PC-3 (cell line): ENCODE measurements at regions not wholly inside any gene's neighbourhood (a gene's known extent, or its start where the extent isn't known, plus 50 kb on each side); places are given as distances from the start of the nearest gene placed in this dataset.

ENCODE experiments used
- ATAC-seq: fragments of 200-7000 bp; cut with Tn5 transposase; 2 replicates; pipeline ENCODE4 v1.9.1; 2020; ENCODE audit warnings: mild to moderate bottlenecking, moderate library complexity
- BruUV-seq: library from RNA; stranded (reverse); fragments of 400-500 nt; replicated peaks from 2 replicates; lab custom pipeline; 2021; lab: Mats Ljungman, UMichigan
- CTCF ChIA-PET: fragments of 300-600 bp; sonication (Branson Sonifier 250); formaldehyde crosslinking; loops from one replicate; lab custom pipeline; 2022; ENCODE audit warnings: antibody characterized with exemption; lab: Charles Lee
- POLR2A ChIA-PET: fragments of 300-600 bp; sonication (Branson Sonifier 250); formaldehyde crosslinking; loops from one replicate; lab custom pipeline; 2022; ENCODE audit warnings: antibody characterized with exemption; ENCODE audit not compliant: unreplicated experiment; lab: Charles Lee
- DNase-seq: peaks from one replicate; pipeline ENCODE4 v3.0.0-alpha.2; 2015
- H2AFZ ChIP-seq: fragments of 300-600 bp; sonication (generic); 2 replicates; pipeline ENCODE4 v1.6.0; 2016; ENCODE audit warnings: antibody characterized with exemption, low read length
- H3F3A ChIP-seq: fragments of 300-600 bp; sonication (generic); one replicate; pipeline ENCODE4 v1.6.0; 2017; ENCODE audit warnings: antibody characterized with exemption, low read length, control low read depth, mild to moderate bottlenecking; ENCODE audit not compliant: unreplicated experiment
- H3K27ac ChIP-seq: fragments of 300-600 bp; sonication (generic); 2 replicates; pipeline ENCODE4 v1.5.1; 2016; ENCODE audit warnings: mild to moderate bottlenecking, low read length
- H3K27me3 ChIP-seq: fragments of 300-600 bp; sonication (generic); 2 replicates; pipeline ENCODE4 v1.6.1; 2016; ENCODE audit warnings: low read length, mixed read lengths
- H3K36me3 ChIP-seq: fragments of 300-600 bp; sonication (generic); 2 replicates; pipeline ENCODE4 v1.6.1; 2016; ENCODE audit warnings: low read depth, mixed run types, low read length, mixed read lengths
- H3K4me1 ChIP-seq: fragments of 300-600 bp; sonication (generic); 2 replicates; pipeline ENCODE4 v1.5.1; 2016; ENCODE audit warnings: low read length; ENCODE audit not compliant: insufficient read depth
- H3K4me2 ChIP-seq: fragments of 300-600 bp; sonication (generic); 2 replicates; pipeline ENCODE4 v1.6.0; 2016; ENCODE audit warnings: low read length
- H3K4me3 ChIP-seq: fragments of 300-600 bp; sonication (generic); 2 replicates; pipeline ENCODE4 v1.5.1; 2016; ENCODE audit warnings: mild to moderate bottlenecking, low read length, mixed read lengths
- H3K79me2 ChIP-seq: fragments of 300-600 bp; sonication (generic); 2 replicates; pipeline ENCODE4 v1.6.1; 2017; ENCODE audit warnings: low read length, mixed read lengths
- H3K9ac ChIP-seq: fragments of 300-600 bp; sonication (generic); 2 replicates; pipeline ENCODE4 v1.6.0; 2016; ENCODE audit warnings: mild to moderate bottlenecking, low read length
- H3K9me2 ChIP-seq: fragments of 300-600 bp; sonication (generic); replicated peaks from 2 replicates; pipeline ENCODE4 v1.6.1; 2016; ENCODE audit warnings: mixed run types, low read length, mixed read lengths
- H3K9me3 ChIP-seq: fragments of 300-600 bp; sonication (generic); 2 replicates; pipeline ENCODE4 v1.6.1; 2016; ENCODE audit warnings: low read length, mixed read lengths
- H4K20me1 ChIP-seq: fragments of 300-600 bp; sonication (generic); 2 replicates; pipeline ENCODE4 v1.6.1; 2016; ENCODE audit warnings: low read length, mixed read lengths
- CTCF ChIP-seq: fragments of 300-600 bp; sonication (generic); conservative IDR thresholded peaks from 2 replicates; pipeline ENCODE4 v1.5.1; 2017; ENCODE audit warnings: antibody characterized with exemption, low read depth, mild to moderate bottlenecking, low read length
- EZH2 ChIP-seq: fragments of 300-600 bp; sonication (generic); IDR thresholded peaks from one replicate; pipeline ENCODE4 v1.6.1; 2017; ENCODE audit warnings: antibody characterized with exemption, mild to moderate bottlenecking, low read length; ENCODE audit not compliant: unreplicated experiment
- EZH2phosphoT487 ChIP-seq: fragments of 300-600 bp; sonication (generic); IDR thresholded peaks from 2 replicates; pipeline ENCODE4 v1.6.1; 2018; ENCODE audit warnings: mild to moderate bottlenecking, antibody characterized with exemption, low read length, borderline replicate concordance
- intact Hi-C: fragments of 100-400 bp; cut with micrococcal nuclease; formaldehyde crosslinking; loops from 2 replicates; pipeline ENCODE4 v1.9.0; 2023

GRCh38 chr7:114795475-114795874 is 126.4 kb upstream of the MDFIC start:
- DNase-seq, result no peak
- Histone ChIP-seq H3K9ac (no peak overlapping the region), H3K36me3 (no peaks in the 10 kb centered on the region), H3K4me1 (peaks cover 2% of the 10 kb centered on the region), H3K9me3 (no peaks in the 10 kb centered on the region), H2AFZ (no peak overlapping the region), H3K9me2 (no peaks in the 10 kb centered on the region), H3K4me2 (no peak overlapping the region), H4K20me1 (no peaks in the 10 kb centered on the region), H3F3A (no peaks in the 10 kb centered on the region), H3K27ac (no peak overlapping the region), H3K27me3 (no peaks in the 10 kb centered on the region), H3K79me2 (no peaks in the 10 kb centered on the region), H3K4me3 (no peak overlapping the region)
- ChIA-PET CTCF (no interaction called here), POLR2A (no interaction called here)
- ATAC-seq, result no peak
- TF ChIP-seq EZH2phosphoT487 (no peak), CTCF (no peak), EZH2 (no peak)
- intact Hi-C loops, result no loop called here
- BruUV-seq, result no TSS peak

DNA sequence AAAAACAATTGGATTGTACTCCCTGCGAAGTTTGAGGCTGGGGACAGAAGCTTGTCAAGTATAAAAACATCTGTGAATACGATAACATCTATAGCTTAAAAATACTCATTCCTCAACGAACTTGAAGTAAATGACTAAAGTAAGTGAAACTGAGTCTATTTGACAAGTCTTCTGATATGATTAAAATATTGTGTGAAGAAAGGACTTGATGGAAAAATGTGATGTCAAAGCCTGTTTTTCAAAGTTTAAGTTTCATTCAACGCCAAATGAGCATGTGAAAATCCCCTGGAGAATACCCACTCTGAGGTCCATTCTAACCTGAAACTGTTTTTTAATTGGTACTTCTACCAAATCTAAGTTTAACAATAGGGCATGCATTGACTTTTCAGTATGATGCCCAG is 122.3 kb upstream of the MDFIC start:
- H3F3A ChIP-seq, result no peaks in the 10 kb centered on the region
- no peaks in the 10 kb centered on the region for H3K9me3 ChIP-seq
- H4K20me1 ChIP-seq, result no peaks in the 10 kb centered on the region
- H3K27me3 ChIP-seq, result no peaks in the 10 kb centered on the region
- H3K9me2 ChIP-seq, result no peaks in the 10 kb centered on the region
- ChIA-PET POLR2A (no interaction called here), CTCF (no interaction called here)
- DNase-seq (no peak), ATAC-seq (no peak)
- no peak overlapping the region for H3K9ac ChIP-seq
- no peaks in the 10 kb centered on the region for H3K79me2 ChIP-seq
- no peak overlapping the region for H3K4me2 ChIP-seq
- H3K4me3 ChIP-seq, result no peak overlapping the region
- BruUV-seq, result no TSS peak
- no peaks in the 10 kb centered on the region for H3K36me3 ChIP-seq
- H3K27ac ChIP-seq, result no peak overlapping the region
- intact Hi-C loops, result no loop called here
- H2AFZ ChIP-seq, result no peak overlapping the region
- H3K4me1 ChIP-seq, result no peaks in the 10 kb centered on the region
- TF ChIP-seq EZH2phosphoT487 (no peak), EZH2 (no peak), CTCF (no peak)

GRCh38 chr7:114802632-114803031 is 119.3 kb upstream of the MDFIC start:
- DNase-seq, result no peak
- Histone ChIP-seq H3K4me3 (no peak overlapping the region), H3K9ac (no peak overlapping the region), H3K4me2 (no peak overlapping the region), H3K27me3 (no peaks in the 10 kb centered on the region), H3K79me2 (no peaks in the 10 kb centered on the region), H2AFZ (no peak overlapping the region), H3K27ac (no peak overlapping the region), H3F3A (no peaks in the 10 kb centered on the region), H3K9me3 (no peaks in the 10 kb centered on the region), H3K9me2 (no peaks in the 10 kb centered on the region), H3K4me1 (no peaks in the 10 kb centered on the region), H3K36me3 (no peaks in the 10 kb centered on the region), H4K20me1 (no peaks in the 10 kb centered on the region)
- ChIA-PET POLR2A (no interaction called here), CTCF (no interaction called here)
- ATAC-seq, result no peak
- TF ChIP-seq EZH2, result no peak
- TF ChIP-seq EZH2phosphoT487, result no peak
- TF ChIP-seq CTCF, result no peak
- intact Hi-C loops, result no loop called here
- BruUV-seq, result no TSS peak
